KOPT-K1 (cell line): ENCODE measurements at regions not wholly inside any gene's neighbourhood (a gene's known extent, or its start where the extent isn't known, plus 50 kb on each side); places are given as distances from the start of the nearest gene placed in this dataset.

Experiments
- H3K27ac ChIP-seq: fragments of 200-600 bp; sonication (generic); 2 replicates; pipeline ENCODE4 v1.5.1; 2016; ENCODE audit warnings: antibody characterized with exemption, mild to moderate bottlenecking, low read depth, low read length; ENCODE audit not compliant: poor library complexity, severe bottlenecking
- H3K36me3 ChIP-seq: fragments of 200-600 bp; sonication (generic); 2 replicates; pipeline ENCODE4 v1.5.1; 2017; ENCODE audit warnings: antibody characterized with exemption, mild to moderate bottlenecking, low read length, moderate library complexity; ENCODE audit not compliant: insufficient read depth
- H3K9me3 ChIP-seq: fragments of 200-600 bp; sonication (generic); 2 replicates; pipeline ENCODE4 v1.5.1; 2017; ENCODE audit warnings: antibody characterized with exemption, low read length, mild to moderate bottlenecking; ENCODE audit not compliant: insufficient read depth, poor library complexity, severe bottlenecking

DNA sequence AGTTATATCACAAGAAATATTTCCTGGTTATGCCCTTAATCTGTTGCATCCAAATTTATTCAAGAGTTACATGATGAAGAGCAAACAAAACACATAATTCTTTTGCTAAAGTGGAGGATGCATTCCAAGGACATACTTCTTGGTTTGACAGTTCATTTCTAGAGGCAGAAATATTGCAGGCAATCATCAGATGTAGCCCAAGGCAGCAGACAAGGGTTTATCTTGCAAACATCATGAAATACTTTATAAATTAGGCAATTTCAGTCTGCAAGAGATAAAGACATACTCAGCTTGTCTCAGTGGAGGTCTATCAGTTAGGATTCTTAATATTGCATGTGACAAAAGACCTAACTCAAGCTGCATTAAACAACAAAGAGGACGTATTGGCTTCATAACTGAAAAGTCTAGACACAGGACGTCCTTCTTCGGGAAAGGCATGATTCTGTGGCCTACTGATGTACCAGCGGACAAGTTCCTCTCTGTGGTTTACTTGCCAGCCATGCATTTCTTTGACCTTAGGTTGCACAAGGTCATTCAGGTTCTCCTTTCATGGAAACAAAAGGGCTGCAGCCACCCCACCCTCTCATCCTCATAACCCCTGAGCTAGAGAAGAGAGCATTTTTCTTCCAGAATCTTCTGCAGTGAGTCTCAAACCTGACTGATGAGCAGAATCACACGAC is 204.1 kb downstream of the KATNAL1 start:
- Histone ChIP-seq H3K36me3 (no peaks in the 10 kb centered on the region), H3K27ac (no peak overlapping the region), H3K9me3 (no peaks in the 10 kb centered on the region)

DNA sequence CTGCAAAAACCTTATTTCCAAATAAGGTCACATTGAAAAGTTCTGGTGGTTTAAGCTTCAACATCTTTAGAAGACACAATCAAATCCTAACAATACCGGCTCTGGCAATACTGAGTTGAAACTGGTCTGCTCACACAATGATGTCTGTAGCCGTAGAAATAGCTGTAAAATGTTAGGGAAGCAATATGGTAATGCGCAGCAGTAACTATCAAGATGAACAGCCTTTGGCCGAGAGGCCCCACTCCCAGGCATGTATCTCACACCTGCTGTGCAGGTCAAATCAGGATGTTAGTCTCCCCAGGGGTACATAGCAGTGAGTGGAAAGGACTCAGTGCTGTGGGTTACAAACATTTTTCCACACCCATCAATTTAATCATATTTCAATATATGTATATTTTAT is 207.1 kb downstream of the KATNAL1 start:
- Histone ChIP-seq H3K36me3 (no peaks in the 10 kb centered on the region), H3K27ac (no peak overlapping the region), H3K9me3 (no peaks in the 10 kb centered on the region)

DNA sequence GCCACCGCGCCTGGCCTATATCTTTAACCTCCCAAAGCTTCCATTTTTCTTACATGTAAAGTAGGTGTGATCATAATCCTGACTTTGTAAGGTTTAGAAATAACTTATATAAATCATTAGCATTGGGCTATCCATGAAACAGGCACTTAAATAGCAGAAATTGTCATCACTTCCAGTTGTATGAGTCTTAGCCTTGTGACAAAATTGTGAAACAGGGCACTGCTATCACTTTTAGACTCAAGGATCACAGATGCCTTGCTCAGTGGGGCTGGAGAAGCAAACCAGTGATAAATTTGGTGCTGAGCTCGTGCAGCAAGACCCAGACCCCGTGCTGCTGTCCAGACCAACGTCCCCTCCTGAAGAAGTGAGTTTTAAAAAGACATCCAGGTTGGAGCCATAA is 209.7 kb downstream of the KATNAL1 start:
- H3K27ac ChIP-seq, result no peak overlapping the region
- H3K36me3 ChIP-seq, result no peaks in the 10 kb centered on the region
- H3K9me3 ChIP-seq, result no peaks in the 10 kb centered on the region

DNA sequence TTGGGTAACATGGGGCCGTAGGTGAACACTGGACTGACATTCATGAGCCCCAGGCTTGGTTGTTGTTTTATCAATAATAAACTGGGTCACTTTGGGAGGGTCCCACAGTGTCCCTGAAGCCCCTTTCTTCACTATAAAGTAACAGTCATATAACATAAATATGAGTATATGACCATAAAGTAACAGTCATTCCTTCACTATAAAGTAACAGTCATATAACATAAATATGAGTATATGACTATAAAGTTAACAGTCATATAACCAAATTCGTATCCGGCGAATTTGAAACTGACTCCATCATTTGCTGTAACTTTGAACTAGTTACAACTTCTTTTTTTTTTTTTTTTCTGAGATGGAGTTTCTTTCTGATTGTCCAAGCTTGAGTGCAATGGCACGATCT is 210.3 kb downstream of the KATNAL1 start:
- H3K36me3 ChIP-seq, result no peaks in the 10 kb centered on the region

DNA sequence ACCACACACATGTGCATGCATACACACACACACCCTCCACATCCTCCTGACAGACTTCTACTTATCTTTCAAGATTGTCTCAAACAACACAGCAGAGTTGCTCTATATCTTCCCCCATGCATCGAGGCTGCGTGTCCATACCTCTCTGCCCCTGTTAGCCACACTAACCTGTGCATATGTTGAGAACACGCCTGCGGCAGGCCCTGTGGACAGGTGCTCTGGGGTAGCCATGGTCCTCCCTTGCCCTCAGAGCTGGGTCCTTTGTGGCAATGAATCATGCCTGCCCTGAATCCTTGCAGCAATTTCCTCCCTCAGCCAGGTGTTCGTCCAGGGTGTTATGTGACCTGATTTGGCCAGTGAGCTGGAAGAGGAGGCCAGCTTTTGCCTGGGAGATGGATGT is 213.3 kb downstream of the KATNAL1 start:
- H3K36me3 ChIP-seq, result no peaks in the 10 kb centered on the region
- H3K9me3 ChIP-seq, result no peaks in the 10 kb centered on the region
- H3K27ac ChIP-seq, result no peak overlapping the region

More for the DNA sequence above, 210.3 kb downstream of the KATNAL1 start:
- H3K9me3 ChIP-seq, result no peaks in the 10 kb centered on the region
- no peak overlapping the region for H3K27ac ChIP-seq

DNA sequence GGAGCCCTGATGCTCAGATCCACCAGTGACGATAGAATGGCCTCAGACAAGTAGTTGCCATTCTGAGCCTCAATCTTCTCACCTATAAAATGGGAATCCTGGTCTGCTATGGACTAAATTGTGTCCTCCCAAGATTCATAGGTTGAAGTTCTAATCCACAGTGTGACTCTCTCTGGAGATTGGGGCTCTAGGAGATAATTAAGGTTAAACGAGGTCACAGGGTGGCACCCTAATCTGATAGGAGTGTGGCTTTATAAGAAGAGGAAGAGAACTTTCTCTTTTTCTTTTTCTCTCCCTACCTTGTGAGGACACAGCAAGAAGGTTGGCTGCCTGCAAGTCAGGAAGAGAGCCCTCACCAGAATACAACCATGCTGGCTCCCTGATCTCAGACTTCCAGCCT is 214.1 kb downstream of the KATNAL1 start:
- Histone ChIP-seq H3K27ac (no peak overlapping the region), H3K36me3 (no peaks in the 10 kb centered on the region), H3K9me3 (no peaks in the 10 kb centered on the region)

DNA sequence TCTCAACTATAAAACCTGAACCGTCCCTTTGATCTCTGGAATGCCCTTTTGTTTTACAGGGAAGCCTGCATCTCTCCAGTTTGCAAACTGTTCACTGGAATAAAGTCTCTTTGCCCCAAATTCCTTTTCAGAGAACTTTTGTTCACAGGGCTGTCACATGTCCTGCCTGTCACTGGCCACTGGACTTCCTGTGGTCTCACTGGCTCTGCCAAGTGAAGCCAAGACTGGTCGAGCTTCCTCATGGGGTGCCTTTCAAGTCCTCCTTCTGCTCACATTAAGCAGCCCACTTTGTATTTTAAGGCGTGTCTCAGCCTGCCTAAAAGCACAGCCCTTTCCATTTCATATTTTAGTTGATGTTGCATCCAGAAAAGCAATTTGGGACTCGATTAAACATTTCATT is 215.7 kb downstream of the KATNAL1 start:
- H3K9me3 ChIP-seq, result no peaks in the 10 kb centered on the region
- no peaks in the 10 kb centered on the region for H3K36me3 ChIP-seq
- H3K27ac ChIP-seq, result no peak overlapping the region

DNA sequence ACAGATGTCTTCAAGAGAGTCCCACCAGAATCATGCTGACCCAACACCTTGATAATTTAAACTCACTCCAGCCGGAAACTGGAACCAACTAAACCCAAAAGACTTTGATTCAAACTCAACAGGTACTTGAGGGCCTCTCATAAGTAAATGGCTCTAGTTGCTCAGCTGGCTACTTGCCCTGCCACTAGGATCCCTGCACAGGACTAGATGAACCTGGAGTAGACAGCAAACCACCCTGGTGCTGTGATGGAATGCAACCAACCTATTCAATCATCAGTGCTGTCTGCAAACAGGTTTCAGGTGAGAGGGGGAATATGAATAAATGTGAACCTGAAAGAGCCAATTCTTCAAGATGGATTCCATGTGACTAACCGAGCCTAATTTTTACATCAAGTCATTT is 216.3 kb downstream of the KATNAL1 start:
- Histone ChIP-seq H3K27ac (no peak overlapping the region), H3K9me3 (no peaks in the 10 kb centered on the region), H3K36me3 (no peaks in the 10 kb centered on the region)

DNA sequence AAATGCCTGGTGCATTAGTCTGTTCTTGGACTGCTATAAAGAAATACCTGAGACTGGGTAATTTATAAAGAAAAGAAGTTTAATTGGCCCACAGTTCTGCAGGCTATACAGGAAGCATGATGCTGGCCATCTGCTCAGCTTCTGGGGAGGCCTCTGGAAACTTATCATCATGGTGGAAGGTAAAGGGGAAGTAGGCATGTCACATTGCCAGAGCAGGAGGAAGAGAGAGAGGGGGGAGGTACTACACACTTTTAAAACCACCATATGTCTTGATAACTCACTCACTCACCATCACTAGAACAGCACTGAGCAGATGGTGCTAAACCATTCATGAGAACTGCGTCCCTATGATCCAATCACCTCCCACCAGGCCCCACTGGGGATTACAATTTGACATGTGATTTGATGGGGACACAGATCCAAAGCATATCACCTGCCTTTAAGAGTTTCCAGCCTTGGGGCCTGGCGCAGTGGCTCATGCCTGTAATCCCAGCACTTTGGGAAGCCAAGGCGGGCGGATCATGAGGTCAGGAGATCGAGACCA is 219.0 kb downstream of the KATNAL1 start:
- no peak overlapping the region for H3K27ac ChIP-seq
- peaks cover 10% of the 10 kb centered on the region for H3K9me3 ChIP-seq
- H3K36me3 ChIP-seq, result no peaks in the 10 kb centered on the region

DNA sequence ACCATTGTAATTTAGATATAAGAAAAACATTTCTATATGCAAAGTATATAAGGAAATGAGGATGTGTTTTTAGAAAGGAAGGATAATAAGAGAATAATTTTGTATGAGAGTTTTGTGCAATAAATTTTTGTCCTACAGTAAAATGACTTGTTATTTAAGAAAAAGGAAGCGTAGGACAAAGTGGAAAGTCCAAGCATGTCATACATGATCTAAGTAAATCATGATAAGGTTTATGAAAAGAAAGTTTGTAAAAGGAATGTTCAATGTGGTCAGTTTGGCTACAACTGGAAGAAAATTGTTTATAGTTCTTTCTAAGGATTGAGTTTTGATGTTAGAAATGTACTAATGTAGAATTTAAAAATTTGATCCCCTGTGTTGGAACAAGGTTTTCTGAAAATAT is 222.3 kb downstream of the KATNAL1 start:
- no peaks in the 10 kb centered on the region for H3K36me3 ChIP-seq
- H3K27ac ChIP-seq, result no peak overlapping the region
- H3K9me3 ChIP-seq, result peaks cover 10% of the 10 kb centered on the region

DNA sequence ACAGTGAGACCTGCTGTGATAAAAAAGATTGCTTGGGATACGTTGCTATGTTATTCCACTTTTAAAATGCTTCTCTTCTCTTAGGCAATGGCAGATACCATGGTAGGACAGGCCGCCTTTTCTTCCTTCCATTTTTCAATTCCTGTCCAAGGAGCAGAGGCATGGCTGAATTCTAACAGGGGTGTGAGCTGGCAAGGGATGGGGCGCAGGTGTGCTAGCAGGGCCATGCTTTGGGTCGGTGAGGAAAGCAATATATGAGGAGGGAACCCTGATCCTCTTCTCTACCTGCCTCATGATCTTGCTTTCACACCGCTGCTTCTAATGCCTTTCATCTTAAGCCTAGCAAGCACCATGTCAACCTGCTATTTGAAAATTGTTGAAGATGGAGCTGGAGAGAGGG is 225.0 kb downstream of the KATNAL1 start:
- Histone ChIP-seq H3K36me3 (no peaks in the 10 kb centered on the region), H3K27ac (no peak overlapping the region), H3K9me3 (peaks cover 10% of the 10 kb centered on the region)

DNA sequence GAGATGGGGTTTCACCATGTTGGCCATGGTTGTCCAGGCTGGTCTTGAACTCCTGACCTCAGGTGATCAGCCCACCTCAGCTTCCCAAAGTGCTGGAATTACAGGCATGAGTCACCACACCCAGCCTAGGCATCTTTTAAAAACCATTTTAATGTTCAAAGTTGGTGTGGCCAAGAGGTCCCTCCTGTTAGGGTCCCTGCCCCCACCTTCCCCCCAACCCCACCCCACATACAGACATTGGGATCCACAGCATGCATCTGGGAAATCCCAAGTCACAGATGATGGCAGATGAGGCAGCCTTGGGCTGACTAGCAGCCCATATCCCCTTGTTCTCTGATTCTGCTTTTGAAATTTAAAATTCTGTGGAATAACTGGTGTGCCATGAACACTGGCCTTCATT is 226.0 kb downstream of the KATNAL1 start:
- H3K9me3 ChIP-seq, result peaks cover 10% of the 10 kb centered on the region
- no peak overlapping the region for H3K27ac ChIP-seq
- no peaks in the 10 kb centered on the region for H3K36me3 ChIP-seq

DNA sequence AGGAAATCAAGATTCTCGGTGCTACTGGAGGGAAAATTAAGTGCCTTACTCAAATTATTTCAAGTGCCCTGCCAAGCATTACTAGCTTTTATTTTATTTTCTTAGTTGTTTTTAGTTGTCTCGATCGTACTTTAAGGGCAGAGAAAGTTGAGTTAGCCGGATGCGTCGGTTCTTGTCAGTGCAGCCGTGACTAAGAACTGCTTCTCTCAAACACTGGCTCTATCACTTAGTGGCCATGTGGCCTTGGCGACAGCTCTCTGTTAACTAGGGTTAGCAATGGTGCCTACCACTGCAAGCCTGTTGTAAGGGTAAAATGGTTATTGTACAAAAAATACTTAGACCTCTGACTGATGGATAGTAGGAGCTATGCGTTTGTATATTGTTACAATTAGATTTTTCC is 227.8 kb downstream of the KATNAL1 start:
- H3K27ac ChIP-seq, result no peak overlapping the region
- H3K36me3 ChIP-seq, result no peaks in the 10 kb centered on the region
- no peaks in the 10 kb centered on the region for H3K9me3 ChIP-seq

DNA sequence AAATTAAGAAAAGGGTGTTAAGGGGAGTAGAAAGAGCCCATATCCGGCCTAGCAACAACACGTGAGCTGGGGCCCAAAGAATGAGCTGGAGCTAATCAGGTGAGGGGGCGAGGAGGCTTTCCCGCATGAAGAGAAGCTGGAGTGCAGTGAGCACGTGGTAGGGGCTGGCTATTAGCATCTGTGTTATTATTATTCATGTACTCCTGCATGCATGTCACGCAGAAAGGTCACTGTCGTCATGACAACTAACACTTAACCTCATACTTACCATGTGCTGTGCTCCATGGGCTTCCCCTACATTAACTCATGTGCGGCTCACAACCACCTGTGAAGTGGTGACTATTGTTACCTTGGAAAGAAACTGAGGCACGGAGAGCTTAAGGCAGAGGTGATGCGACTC is 227.6 kb upstream of the UBL3 start:
- Histone ChIP-seq H3K36me3 (no peaks in the 10 kb centered on the region), H3K9me3 (no peaks in the 10 kb centered on the region), H3K27ac (no peak overlapping the region)

DNA sequence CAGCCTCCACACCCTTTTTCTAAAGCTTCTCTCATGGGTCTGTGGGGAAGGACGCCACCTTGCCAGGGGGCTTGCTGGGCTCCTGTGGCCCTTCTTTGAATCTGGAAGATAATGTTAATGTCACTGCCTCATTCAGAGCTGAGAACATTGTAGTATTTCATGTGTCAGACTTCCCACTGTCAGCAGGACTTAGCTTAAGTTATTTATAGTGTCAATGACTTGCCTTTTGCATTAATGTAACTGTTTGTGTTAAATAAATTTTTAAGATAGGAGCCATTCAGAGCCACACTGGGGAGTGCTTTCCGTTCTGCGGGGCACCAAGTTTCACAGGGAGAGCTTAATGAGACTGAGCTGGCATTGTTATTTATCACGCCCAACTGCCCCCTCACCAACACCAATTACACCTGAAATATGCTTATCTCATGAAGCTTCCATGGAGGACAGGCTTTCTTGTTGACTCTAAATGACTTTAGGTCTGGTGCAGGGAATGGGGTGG is 226.9 kb upstream of the UBL3 start:
- H3K36me3 ChIP-seq, result no peaks in the 10 kb centered on the region
- no peaks in the 10 kb centered on the region for H3K9me3 ChIP-seq
- H3K27ac ChIP-seq, result no peak overlapping the region

DNA sequence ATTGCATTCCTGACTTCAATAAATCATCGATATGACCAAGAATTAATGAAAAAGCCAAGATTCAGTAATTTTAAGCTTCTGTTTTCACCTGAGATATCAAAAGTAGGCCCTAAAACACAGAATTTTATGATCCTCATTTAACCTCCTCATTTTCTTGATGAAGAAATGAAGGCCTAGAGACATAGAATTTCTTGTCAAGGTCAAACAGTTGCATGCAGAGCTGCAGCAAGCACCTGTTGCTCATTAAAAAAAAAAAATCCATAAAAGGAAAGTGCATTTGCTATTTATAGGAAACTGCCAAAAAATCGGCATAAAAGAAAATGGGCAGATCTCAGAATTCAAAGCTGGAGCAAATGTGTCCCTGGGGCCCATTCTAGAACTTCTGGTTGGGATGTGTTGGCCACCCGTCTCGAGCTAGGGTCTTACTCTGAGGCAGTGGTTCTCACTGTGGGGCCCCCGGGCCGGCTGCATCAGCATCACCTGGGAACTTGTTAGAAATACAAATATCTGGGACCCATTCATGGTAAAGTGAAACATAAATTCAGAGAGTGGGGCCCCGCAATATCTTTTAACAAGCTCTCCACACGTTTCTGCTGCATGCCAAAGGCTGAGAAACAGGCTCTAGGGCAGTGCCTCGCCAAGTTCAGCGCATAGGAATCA is 224.7 kb upstream of the UBL3 start:
- Histone ChIP-seq H3K9me3 (no peaks in the 10 kb centered on the region), H3K27ac (no peak overlapping the region), H3K36me3 (no peaks in the 10 kb centered on the region)
